HepG2 (cell line): ENCODE measurements at regions not wholly inside any gene's neighbourhood (a gene's known extent, or its start where the extent isn't known, plus 50 kb on each side); places are given as distances from the start of the nearest gene placed in this dataset.
A peak's percentile ranks its signal among the peaks of the same experiment; 100 is the strongest.

Source experiments
- CAMTA2 ChIP-seq: sonication (generic); formaldehyde crosslinking; IDR thresholded peaks from 2 replicates; pipeline ENCODE4 v1.4.0; 2020; ENCODE audit warnings: mild to moderate bottlenecking, missing genetic modification reagents, borderline replicate concordance
- FOXA1 ChIP-seq, 2 experiments: fragments of 450-650 bp in 1 of 2; sonication (generic) in 1 of 2; formaldehyde crosslinking in 1 of 2; IDR thresholded peaks; 2 replicates each; pipeline versions ENCODE4 v1.4.0 to v1.6.1; 2016 to 2020; ENCODE audit warnings: missing genetic modification reagents in 1 of 2
- GATA4 ChIP-seq: sonication (generic); IDR thresholded peaks from 2 replicates; pipeline ENCODE4 v1.6.1; 2016; ENCODE audit warnings: antibody characterized with exemption, low read depth, borderline replicate concordance
- GLMP ChIP-seq: sonication (generic); formaldehyde crosslinking; IDR thresholded peaks from 2 replicates; pipeline ENCODE4 v1.9.0; 2021; ENCODE audit warnings: missing genetic modification reagents, mild to moderate bottlenecking, borderline replicate concordance
- HOXA3 ChIP-seq: sonication (generic); formaldehyde crosslinking; IDR thresholded peaks from 2 replicates; pipeline ENCODE4 v1.5.0; 2020; ENCODE audit warnings: missing genetic modification reagents
- KLF15 ChIP-seq: sonication (generic); formaldehyde crosslinking; IDR thresholded peaks from 2 replicates; pipeline ENCODE4 v1.8.1; 2023; ENCODE audit warnings: borderline replicate concordance, mild to moderate bottlenecking, inconsistent platforms, missing genetic modification reagents, mixed read lengths
- PAWR ChIP-seq: sonication (generic); formaldehyde crosslinking; IDR thresholded peaks from 2 replicates; pipeline ENCODE4 v1.4.0; 2020; ENCODE audit warnings: missing genetic modification reagents, mild to moderate bottlenecking, borderline replicate concordance
- RBM22 ChIP-seq: fragments of 200-400 bp; formaldehyde crosslinking; optimal IDR thresholded peaks from 2 replicates; pipeline ENCODE3; 2017; ENCODE audit warnings: mild to moderate bottlenecking, low read length, moderate library complexity
- SMARCE1 ChIP-seq: fragments of 450-650 bp; IDR thresholded peaks from 2 replicates; pipeline ENCODE4 v1.6.1; 2017; ENCODE audit warnings: borderline replicate concordance
- YY1 ChIP-seq: IDR thresholded peaks from 2 replicates; pipeline ENCODE4 v1.6.1; 2011; ENCODE audit warnings: low read length, low read depth, moderate library complexity, mild to moderate bottlenecking; ENCODE audit not compliant: insufficient read depth, insufficient replicate concordance
- ZNF136 ChIP-seq: sonication (generic); formaldehyde crosslinking; IDR thresholded peaks from 2 replicates; pipeline ENCODE4 v1.8.1; 2022; ENCODE audit warnings: low read depth, mild to moderate bottlenecking, moderate library complexity, missing genetic modification reagents
- ZNF263 ChIP-seq: sonication (generic); formaldehyde crosslinking; IDR thresholded peaks from 2 replicates; pipeline ENCODE4 v1.4.0; 2020; ENCODE audit warnings: missing genetic modification reagents
- ZNF331 ChIP-seq: sonication (generic); formaldehyde crosslinking; IDR thresholded peaks from 2 replicates; pipeline ENCODE4 v1.4.0; 2020; ENCODE audit warnings: missing genetic modification reagents
- ZNF558 ChIP-seq: sonication (generic); formaldehyde crosslinking; IDR thresholded peaks from 2 replicates; pipeline ENCODE4 v1.9.0; 2022; ENCODE audit warnings: mild to moderate bottlenecking, missing genetic modification reagents, borderline replicate concordance
- ZNF569 ChIP-seq: sonication (generic); formaldehyde crosslinking; IDR thresholded peaks from 2 replicates; pipeline ENCODE4 v1.5.0; 2020; ENCODE audit warnings: mild to moderate bottlenecking, missing genetic modification reagents, moderate library complexity, borderline replicate concordance
- ZNF678 ChIP-seq: sonication (generic); formaldehyde crosslinking; IDR thresholded peaks from 2 replicates; pipeline ENCODE4 v1.4.0; 2020; ENCODE audit warnings: mild to moderate bottlenecking, missing genetic modification reagents
- ZZZ3 ChIP-seq: sonication (generic); formaldehyde crosslinking; IDR thresholded peaks from 2 replicates; pipeline ENCODE4 v1.4.0; 2020; ENCODE audit warnings: missing genetic modification reagents, mild to moderate bottlenecking, borderline replicate concordance
- TF ChIP-seq, protein P1 (sequence below): sonication (generic); formaldehyde crosslinking; IDR thresholded peaks from 2 replicates; pipeline ENCODE4 v1.4.0; 2020; ENCODE audit warnings: missing genetic modification reagents, borderline replicate concordance
- TF ChIP-seq, protein P2 (sequence below): sonication (generic); formaldehyde crosslinking; IDR thresholded peaks from 2 replicates; pipeline ENCODE4 v1.4.0; 2020; ENCODE audit warnings: missing genetic modification reagents, borderline replicate concordance
- TF ChIP-seq, protein P3 (sequence below): IDR thresholded peaks from 2 replicates; pipeline ENCODE4 v1.6.1; 2016; ENCODE audit warnings: mild to moderate bottlenecking, missing biosample characterization, missing genetic modification reagents
- TF ChIP-seq, protein P4 (sequence below): IDR thresholded peaks from 2 replicates; pipeline ENCODE4 v1.6.1; 2016

DNA sequence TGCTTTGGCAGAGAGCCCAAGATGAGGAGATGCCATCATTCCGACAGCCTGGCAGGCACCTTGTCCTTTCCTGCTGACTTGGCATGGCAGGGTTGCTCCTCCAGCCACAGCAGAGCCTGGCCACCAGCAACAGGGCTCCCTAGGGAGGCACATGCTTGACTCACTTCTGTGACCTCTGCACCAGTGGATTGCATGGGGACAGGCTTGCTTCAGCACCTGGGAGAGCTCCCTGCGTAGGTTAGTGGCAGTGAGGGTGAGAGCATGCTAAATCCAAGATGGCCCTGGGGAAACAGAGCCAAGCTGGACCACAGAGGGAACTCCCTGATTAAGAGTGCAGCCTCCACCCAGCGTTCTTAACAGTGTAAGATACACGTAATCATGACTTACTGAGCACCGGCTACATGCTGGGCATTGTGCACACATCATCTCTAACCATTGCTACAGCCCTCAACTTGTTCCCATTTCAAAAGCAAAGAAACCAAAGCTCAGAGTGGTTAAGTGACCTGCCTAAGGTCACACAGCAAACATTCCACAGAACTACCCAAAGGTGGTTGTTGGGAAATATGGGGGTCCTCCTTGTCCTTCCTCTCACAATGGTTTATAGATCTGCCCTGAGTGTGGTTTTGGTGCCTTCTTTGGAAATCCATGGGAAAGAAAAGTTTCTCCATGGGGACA, 116.6 kb upstream of the UQCRFS1 start (continued):
- TF ChIP-seq, protein P1, sequence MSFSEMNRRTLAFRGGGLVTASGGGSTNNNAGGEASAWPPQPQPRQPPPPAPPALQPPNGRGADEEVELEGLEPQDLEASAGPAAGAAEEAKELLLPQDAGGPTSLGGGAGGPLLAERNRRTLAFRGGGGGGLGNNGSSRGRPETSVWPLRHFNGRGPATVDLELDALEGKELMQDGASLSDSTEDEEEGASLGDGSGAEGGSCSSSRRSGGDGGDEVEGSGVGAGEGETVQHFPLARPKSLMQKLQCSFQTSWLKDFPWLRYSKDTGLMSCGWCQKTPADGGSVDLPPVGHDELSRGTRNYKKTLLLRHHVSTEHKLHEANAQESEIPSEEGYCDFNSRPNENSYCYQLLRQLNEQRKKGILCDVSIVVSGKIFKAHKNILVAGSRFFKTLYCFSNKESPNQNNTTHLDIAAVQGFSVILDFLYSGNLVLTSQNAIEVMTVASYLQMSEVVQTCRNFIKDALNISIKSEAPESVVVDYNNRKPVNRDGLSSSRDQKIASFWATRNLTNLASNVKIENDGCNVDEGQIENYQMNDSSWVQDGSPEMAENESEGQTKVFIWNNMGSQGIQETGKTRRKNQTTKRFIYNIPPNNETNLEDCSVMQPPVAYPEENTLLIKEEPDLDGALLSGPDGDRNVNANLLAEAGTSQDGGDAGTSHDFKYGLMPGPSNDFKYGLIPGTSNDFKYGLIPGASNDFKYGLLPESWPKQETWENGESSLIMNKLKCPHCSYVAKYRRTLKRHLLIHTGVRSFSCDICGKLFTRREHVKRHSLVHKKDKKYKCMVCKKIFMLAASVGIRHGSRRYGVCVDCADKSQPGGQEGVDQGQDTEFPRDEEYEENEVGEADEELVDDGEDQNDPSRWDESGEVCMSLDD (CRISPR knock-in tag), result no peak
- TF ChIP-seq GLMP (CRISPR knock-in tag) (no peak), CAMTA2 (CRISPR knock-in tag) (no peak), ZNF331 (CRISPR knock-in tag) (0 out of 2 replicates have a peak, but pooled peaks have one; percentile 41), ZZZ3 (CRISPR knock-in tag) (no peak), KLF15 (no peak), ZNF558 (CRISPR knock-in tag) (no peak), ZNF263 (CRISPR knock-in tag) (no peak), HOXA3 (CRISPR knock-in tag) (no peak), GATA4 (no peak), SMARCE1 (no peak), ZNF569 (CRISPR knock-in tag) (no peak), ZNF678 (CRISPR knock-in tag) (no peak), FOXA1 (IDR thresholded peaks at IDR 0.05) (no peak), FOXA1 (CRISPR knock-in tag; IDR thresholded peaks at IDR 0.05) (no peak), RBM22 (no peak), ZNF136 (CRISPR knock-in tag) (no peak), PAWR (CRISPR knock-in tag) (no peak), YY1 (no peak)
- TF ChIP-seq, protein P2, sequence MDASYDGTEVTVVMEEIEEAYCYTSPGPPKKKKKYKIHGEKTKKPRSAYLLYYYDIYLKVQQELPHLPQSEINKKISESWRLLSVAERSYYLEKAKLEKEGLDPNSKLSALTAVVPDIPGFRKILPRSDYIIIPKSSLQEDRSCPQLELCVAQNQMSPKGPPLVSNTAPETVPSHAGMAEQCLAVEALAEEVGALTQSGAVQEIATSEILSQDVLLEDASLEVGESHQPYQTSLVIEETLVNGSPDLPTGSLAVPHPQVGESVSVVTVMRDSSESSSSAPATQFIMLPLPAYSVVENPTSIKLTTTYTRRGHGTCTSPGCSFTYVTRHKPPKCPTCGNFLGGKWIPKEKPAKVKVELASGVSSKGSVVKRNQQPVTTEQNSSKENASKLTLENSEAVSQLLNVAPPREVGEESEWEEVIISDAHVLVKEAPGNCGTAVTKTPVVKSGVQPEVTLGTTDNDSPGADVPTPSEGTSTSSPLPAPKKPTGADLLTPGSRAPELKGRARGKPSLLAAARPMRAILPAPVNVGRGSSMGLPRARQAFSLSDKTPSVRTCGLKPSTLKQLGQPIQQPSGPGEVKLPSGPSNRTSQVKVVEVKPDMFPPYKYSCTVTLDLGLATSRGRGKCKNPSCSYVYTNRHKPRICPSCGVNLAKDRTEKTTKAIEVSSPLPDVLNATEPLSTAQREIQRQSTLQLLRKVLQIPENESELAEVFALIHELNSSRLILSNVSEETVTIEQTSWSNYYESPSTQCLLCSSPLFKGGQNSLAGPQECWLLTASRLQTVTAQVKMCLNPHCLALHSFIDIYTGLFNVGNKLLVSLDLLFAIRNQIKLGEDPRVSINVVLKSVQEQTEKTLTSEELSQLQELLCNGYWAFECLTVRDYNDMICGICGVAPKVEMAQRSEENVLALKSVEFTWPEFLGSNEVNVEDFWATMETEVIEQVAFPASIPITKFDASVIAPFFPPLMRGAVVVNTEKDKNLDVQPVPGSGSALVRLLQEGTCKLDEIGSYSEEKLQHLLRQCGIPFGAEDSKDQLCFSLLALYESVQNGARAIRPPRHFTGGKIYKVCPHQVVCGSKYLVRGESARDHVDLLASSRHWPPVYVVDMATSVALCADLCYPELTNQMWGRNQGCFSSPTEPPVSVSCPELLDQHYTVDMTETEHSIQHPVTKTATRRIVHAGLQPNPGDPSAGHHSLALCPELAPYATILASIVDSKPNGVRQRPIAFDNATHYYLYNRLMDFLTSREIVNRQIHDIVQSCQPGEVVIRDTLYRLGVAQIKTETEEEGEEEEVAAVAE (CRISPR knock-in tag), result no peak
- TF ChIP-seq, protein P3, sequence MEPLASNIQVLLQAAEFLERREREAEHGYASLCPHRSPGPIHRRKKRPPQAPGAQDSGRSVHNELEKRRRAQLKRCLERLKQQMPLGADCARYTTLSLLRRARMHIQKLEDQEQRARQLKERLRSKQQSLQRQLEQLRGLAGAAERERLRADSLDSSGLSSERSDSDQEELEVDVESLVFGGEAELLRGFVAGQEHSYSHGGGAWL (CRISPR knock-in tag), result no peak
- TF ChIP-seq, protein P4, sequence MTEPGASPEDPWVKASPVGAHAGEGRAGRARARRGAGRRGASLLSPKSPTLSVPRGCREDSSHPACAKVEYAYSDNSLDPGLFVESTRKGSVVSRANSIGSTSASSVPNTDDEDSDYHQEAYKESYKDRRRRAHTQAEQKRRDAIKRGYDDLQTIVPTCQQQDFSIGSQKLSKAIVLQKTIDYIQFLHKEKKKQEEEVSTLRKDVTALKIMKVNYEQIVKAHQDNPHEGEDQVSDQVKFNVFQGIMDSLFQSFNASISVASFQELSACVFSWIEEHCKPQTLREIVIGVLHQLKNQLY, result no peak
